ENCODE measurements at regions not wholly inside any gene's neighbourhood (a gene's known extent, or its start where the extent isn't known, plus 50 kb on each side); places are given as distances from the start of the nearest gene placed in this dataset.

DNA sequence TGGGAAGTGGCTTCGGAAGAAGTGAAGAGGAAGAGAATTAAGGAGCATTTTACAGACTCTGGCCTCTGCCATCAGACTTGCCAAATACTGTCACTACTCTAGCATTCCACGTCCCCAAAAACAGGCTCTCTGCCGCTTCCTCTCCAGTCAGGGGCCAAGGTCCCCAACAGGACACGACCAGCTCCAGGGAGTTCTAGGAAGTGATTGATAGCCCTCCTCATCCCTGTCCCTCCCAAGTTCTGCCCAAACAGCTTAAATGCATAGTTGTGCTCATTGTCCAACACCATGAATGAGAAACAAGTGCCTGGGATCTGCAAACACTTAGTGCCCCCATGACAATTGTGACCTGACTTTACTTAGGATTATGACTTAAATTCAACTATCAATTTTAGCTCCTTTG, 96.5 kb downstream of the MED10 start:
- TF ChIP-seq POLR2A (IDR thresholded peaks at IDR 0.05; ENCODE audit: extremely low read depth, insufficient read length), result no peak
- TF ChIP-seq, protein P1, sequence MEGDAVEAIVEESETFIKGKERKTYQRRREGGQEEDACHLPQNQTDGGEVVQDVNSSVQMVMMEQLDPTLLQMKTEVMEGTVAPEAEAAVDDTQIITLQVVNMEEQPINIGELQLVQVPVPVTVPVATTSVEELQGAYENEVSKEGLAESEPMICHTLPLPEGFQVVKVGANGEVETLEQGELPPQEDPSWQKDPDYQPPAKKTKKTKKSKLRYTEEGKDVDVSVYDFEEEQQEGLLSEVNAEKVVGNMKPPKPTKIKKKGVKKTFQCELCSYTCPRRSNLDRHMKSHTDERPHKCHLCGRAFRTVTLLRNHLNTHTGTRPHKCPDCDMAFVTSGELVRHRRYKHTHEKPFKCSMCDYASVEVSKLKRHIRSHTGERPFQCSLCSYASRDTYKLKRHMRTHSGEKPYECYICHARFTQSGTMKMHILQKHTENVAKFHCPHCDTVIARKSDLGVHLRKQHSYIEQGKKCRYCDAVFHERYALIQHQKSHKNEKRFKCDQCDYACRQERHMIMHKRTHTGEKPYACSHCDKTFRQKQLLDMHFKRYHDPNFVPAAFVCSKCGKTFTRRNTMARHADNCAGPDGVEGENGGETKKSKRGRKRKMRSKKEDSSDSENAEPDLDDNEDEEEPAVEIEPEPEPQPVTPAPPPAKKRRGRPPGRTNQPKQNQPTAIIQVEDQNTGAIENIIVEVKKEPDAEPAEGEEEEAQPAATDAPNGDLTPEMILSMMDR (IDR thresholded peaks at IDR 0.05; ENCODE audit: low read depth, low read length), result no peak
- TF ChIP-seq, protein P2, sequence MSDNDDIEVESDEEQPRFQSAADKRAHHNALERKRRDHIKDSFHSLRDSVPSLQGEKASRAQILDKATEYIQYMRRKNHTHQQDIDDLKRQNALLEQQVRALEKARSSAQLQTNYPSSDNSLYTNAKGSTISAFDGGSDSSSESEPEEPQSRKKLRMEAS (IDR thresholded peaks at IDR 0.05; ENCODE audit: low read depth, low read length), result no peak
- no peak overlapping the region for H3K4me3 ChIP-seq (ENCODE audit: low read depth, low read length)
- DNase-seq (ENCODE audit: low read depth), result no peak

DNA sequence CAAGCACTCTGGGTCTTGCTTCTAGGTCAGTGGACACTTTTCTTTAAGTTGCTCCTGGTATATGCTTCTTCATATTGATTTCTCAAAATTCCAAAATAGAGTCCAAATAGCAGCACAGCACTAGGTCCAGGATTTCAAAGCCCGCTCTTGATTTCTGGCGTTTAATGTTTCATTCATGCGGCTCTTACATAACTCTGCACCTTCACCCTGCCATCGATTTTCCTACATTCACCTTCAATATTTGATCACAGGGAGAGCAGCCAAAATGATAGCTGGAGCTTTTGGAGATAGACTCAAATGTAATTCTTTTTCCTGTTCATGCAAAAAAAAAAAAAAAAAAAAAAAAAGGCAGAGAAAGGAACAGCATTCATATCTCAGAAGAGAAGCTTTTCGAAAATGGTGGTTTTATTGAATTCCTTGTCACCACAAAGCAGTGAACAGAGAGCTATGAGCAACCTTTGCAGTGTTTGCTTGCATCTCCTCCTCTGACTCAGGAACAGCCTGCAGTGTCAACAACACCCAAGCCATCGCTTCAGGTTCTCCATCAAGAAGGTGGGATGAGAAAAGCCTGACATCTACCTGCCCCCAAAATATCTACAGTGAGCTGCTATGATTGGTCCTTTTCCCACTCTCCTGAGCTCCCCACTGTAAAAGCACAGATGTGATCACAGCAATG, 97.8 kb downstream of the MED10 start:
- no peak for DNase-seq (ENCODE audit: low read depth)
- TF ChIP-seq POLR2A (IDR thresholded peaks at IDR 0.05; ENCODE audit: extremely low read depth, insufficient read length), result no peak
- no peak for TF ChIP-seq MYC (IDR thresholded peaks at IDR 0.05; ENCODE audit: low read depth, low read length)
- TF ChIP-seq, protein P1 (IDR thresholded peaks at IDR 0.05; ENCODE audit: low read depth, low read length), result no peak
- TF ChIP-seq, protein P2 (IDR thresholded peaks at IDR 0.05; ENCODE audit: low read depth, low read length), result no peak
- no peak overlapping the region for H3K4me3 ChIP-seq (ENCODE audit: low read depth, low read length)

DNA sequence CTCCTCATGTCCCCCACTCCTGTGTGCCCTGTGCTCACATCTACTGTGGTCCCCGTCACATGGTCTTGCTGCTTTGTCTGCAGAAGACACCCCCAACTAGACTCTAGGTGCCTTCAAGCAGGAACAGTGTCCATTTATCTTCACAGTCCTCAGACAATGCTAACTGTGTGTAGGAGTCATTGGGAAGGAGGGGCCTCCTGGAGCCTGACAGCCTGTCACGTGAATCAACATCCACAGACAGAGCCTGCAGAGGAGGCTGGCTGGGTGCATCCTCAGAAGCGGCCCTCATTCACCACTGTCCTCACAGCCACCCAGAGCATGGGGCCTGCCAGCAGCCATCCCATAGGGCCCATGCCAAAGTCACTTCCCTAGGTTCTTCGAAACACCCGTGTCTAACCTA, 98.7 kb downstream of the MED10 start:
- TF ChIP-seq, protein P1 (IDR thresholded peaks at IDR 0.05; ENCODE audit: low read depth, low read length), result no peak
- TF ChIP-seq MYC (IDR thresholded peaks at IDR 0.05; ENCODE audit: low read depth, low read length) (no peak), POLR2A (IDR thresholded peaks at IDR 0.05; ENCODE audit: extremely low read depth, insufficient read length) (no peak)
- TF ChIP-seq, protein P2 (IDR thresholded peaks at IDR 0.05; ENCODE audit: low read depth, low read length), result no peak
- no peak for DNase-seq (ENCODE audit: low read depth)
- no peak overlapping the region for H3K4me3 ChIP-seq (ENCODE audit: low read depth, low read length)

DNA sequence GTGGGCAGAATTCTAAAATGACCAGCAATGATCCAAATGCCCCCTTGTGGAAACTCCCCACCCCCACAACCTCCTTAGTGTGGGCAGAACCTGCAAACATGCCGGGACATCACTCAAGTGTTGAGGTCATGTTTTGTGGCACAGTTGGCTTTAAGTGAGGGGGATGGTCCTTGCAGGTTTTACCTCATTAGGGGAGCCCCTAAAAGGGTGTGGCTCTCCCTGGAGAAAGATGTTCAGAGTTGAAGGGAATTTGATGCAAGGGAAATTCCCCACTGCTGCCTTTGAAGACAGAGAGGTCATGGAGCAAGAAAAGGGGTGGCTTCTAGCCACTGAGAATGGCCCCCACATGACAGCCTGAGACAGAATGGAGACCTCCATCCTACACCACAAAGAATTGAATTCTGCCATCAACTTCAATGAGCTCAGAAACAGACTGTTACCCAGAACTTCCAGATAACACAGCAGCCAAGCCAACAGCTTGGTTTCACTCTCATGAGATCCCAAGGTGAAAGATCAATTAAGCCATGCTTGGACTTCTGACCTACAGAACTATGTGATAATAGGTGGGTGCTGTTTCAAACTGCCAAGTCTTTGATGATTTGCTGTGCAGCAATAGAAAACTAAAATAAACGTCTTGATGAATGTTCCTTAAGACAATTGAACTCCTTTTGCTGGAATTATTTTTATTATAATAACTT, 103.4 kb downstream of the MED10 start:
- no peak for DNase-seq (ENCODE audit: low read depth)
- TF ChIP-seq, protein P1 (IDR thresholded peaks at IDR 0.05; ENCODE audit: low read depth, low read length), result no peak
- TF ChIP-seq, protein P2 (IDR thresholded peaks at IDR 0.05; ENCODE audit: low read depth, low read length), result no peak
- TF ChIP-seq POLR2A (IDR thresholded peaks at IDR 0.05; ENCODE audit: extremely low read depth, insufficient read length), result no peak
- no peak for TF ChIP-seq MYC (IDR thresholded peaks at IDR 0.05; ENCODE audit: low read depth, low read length)
- no peak overlapping the region for H3K4me3 ChIP-seq (ENCODE audit: low read depth, low read length)

DNA sequence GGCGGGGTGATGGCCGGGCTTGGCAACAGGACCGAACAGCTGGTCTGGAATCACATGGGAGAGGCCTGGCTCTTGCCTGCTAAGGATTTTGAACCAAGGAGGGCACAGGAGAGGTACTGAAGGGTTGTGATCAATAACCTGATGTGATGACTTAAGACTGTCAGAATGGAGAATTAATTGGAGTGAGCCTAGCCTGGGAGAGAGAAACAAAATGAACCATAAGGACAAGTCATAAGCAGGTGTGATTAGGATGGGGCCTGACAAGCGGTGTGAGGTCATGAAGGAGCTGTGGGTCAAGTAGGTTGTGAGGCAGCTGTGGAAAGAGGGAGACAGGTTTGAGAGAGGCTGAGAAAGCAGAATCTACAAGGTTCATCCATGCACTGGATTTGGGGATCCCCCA, 104.6 kb downstream of the MED10 start:
- TF ChIP-seq MYC (IDR thresholded peaks at IDR 0.05; ENCODE audit: low read depth, low read length), result no peak
- TF ChIP-seq, protein P2 (IDR thresholded peaks at IDR 0.05; ENCODE audit: low read depth, low read length), result no peak
- TF ChIP-seq, protein P1 (IDR thresholded peaks at IDR 0.05; ENCODE audit: low read depth, low read length), result no peak
- no peak for DNase-seq (ENCODE audit: low read depth)
- no peak overlapping the region for H3K4me3 ChIP-seq (ENCODE audit: low read depth, low read length)

All from NB4 (cell line).